HuH-7 (cell line): ENCODE measurements at regions not wholly inside any gene's neighbourhood (a gene's known extent, or its start where the extent isn't known, plus 50 kb on each side); places are given as distances from the start of the nearest gene placed in this dataset.

ENCODE experiments used
- DNase-seq: peaks from one replicate; pipeline ENCODE4 v3.0.0; 2011; ENCODE audit warnings: low spot score

- no peak for DNase-seq
These were observed 57.9 kb downstream of the FBXO2 start for GRCh38 chr1:11596295-11596694.

GRCh38 chr1:11595285-11595684 is 58.9 kb downstream of the FBXO2 start:
- DNase-seq, result no peak

- no peak for DNase-seq
These were observed 59.6 kb downstream of the FBXO2 start for GRCh38 chr1:11594625-11595024.

DNA sequence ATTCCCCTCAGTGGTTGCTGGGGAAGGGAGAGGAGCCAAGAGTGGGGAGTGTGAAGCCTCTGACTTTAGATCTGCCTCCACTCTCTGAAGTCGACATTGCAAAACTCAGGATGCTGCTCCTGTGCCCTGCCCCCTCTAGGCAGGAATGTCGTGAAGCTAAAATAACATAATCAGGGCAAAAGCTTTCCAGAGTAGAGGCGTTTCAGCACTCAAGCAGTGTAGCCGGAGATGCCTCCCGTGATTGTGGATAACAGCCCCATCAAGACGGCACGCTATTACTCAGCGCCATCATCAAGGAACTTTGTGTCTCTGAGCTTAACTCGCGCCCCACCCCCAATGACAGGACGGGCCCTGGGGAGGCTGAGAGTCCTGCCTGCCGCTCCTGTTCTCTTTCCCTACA is 60.0 kb downstream of the FBXO2 start:
- DNase-seq, result peak; percentile 43

- DNase-seq, result no peak
These were observed 61.5 kb downstream of the FBXO2 start for GRCh38 chr1:11592752-11593151.

DNA sequence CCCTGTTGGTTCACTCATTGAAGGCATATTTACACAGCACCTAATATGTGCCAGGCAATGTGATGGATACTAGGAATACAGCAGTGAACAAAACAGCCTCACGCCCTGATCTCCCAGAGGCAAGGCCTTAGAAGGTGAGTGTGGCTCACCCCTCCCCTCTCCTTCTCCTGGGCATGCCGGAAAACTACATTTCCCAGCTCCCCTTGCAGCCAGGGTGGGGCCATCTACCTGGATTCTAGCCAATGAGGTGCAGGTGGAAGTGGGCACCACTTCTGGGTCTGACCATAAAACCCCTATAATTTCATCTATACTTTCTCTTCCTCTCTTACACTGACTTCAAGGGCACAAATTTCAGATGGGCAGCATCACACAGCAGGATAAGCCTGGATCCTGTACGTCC is 63.8 kb downstream of the FBXO2 start:
- no peak for DNase-seq
